Stomach (tissue), 4 donors: ENCODE measurements at regions not wholly inside any gene's neighbourhood (a gene's known extent, or its start where the extent isn't known, plus 50 kb on each side); places are given as distances from the start of the nearest gene placed in this dataset.

Experiments
- CTCF ChIP-seq, 7 experiments: fragments of 450-650 bp in 4 of 7; fragments of 200-600 bp in 3 of 7; sonication (generic) in 3 of 7; IDR thresholded peaks; one replicate each; pipeline ENCODE4 v1.5.1; 2016 to 2019; ENCODE audit warnings: antibody characterized with exemption in 7 of 7, control low read depth in 2 of 7, mild to moderate bottlenecking in 1 of 7
- EP300 ChIP-seq: sonication (generic); formaldehyde crosslinking; IDR thresholded peaks from one replicate; pipeline ENCODE4 v1.6.1; 2017; ENCODE audit warnings: antibody characterized with exemption
- POLR2A ChIP-seq, 4 donors: fragments of 450-650 bp; IDR thresholded peaks; one replicate each; pipeline ENCODE4 v1.6.1; 2016; ENCODE audit warnings: antibody characterized with exemption in 4 of 4, control low read depth in 2 of 4, mild to moderate bottlenecking in 1 of 4, moderate library complexity in 1 of 4
- POLR2AphosphoS5 ChIP-seq, 3 donors: sonication (generic); formaldehyde crosslinking; IDR thresholded peaks; one replicate each; pipeline ENCODE4 v1.6.1; 2016; ENCODE audit warnings: antibody characterized with exemption in 3 of 3

GRCh38 chr1:187626056-187626455, 797.3 kb downstream of the PLA2G4A start:
- TF ChIP-seq POLR2AphosphoS5 (IDR thresholded peaks at IDR 0.05): no peak
- TF ChIP-seq CTCF (IDR thresholded peaks at IDR 0.05): no peak
- TF ChIP-seq EP300: no peak
- TF ChIP-seq POLR2A (IDR thresholded peaks at IDR 0.05): no peak
